GM12878 (cell line): ENCODE measurements at regions not wholly inside any gene's neighbourhood (a gene's known extent, or its start where the extent isn't known, plus 50 kb on each side); places are given as distances from the start of the nearest gene placed in this dataset.

Experiments used
- BHLHE40 ChIP-seq, 2 experiments: fragments of 450-650 bp in 1 of 2; IDR thresholded peaks; 2 replicates each; pipeline ENCODE4 v1.6.1; 2011 to 2017; ENCODE audit warnings: low read depth in 2 of 2, borderline replicate concordance in 1 of 2, improper control_type of control experiment in 1 of 2, low read length in 1 of 2, mild to moderate bottlenecking in 1 of 2
- BMI1 ChIP-seq: fragments of 450-650 bp; IDR thresholded peaks from 2 replicates; pipeline ENCODE4 v1.6.1; 2016; ENCODE audit warnings: mild to moderate bottlenecking, moderate library complexity, borderline replicate concordance
- CBFB ChIP-seq: IDR thresholded peaks from 2 replicates; pipeline ENCODE4 v1.6.1; 2016; ENCODE audit warnings: antibody characterized with exemption, low read depth
- CBX5 ChIP-seq: sonication (generic); IDR thresholded peaks from 2 replicates; pipeline ENCODE4 v1.6.1; 2016; ENCODE audit warnings: low read depth, moderate library complexity, mild to moderate bottlenecking, inconsistent platforms
- CTCF ChIP-seq, 3 experiments: IDR thresholded peaks in 2 of 3; conservative IDR thresholded peaks in 1 of 3; 2 replicates each; pipeline ENCODE4 v1.5.1; 2011; ENCODE audit warnings: low read depth in 3 of 3, low read length in 3 of 3, mild to moderate bottlenecking in 3 of 3, control low read depth in 2 of 3, moderate library complexity in 2 of 3, inconsistent platforms in 1 of 3, mixed read lengths in 1 of 3; ENCODE audit not compliant: control insufficient read depth in 2 of 3, insufficient read depth in 1 of 3; ENCODE audit errors: extremely low read depth in 1 of 3
- DPF2 ChIP-seq: fragments of 450-650 bp; IDR thresholded peaks from 2 replicates; pipeline ENCODE4 v1.6.1; 2017; ENCODE audit warnings: mild to moderate bottlenecking
- EP300 ChIP-seq, 2 experiments: fragments of 150-350 bp in 1 of 2; IDR thresholded peaks; 2 replicates each; pipeline ENCODE4 v1.6.1; 2011 to 2012; ENCODE audit warnings: low read depth in 2 of 2, low read length in 2 of 2, borderline replicate concordance in 1 of 2, improper control_type of control experiment in 1 of 2, inconsistent platforms in 1 of 2; ENCODE audit not compliant: control insufficient read depth in 1 of 2
- GATAD2B ChIP-seq: fragments of 450-650 bp; conservative IDR thresholded peaks from 2 replicates; pipeline ENCODE4 v1.6.1; 2017; ENCODE audit warnings: low read depth, mild to moderate bottlenecking, moderate library complexity
- IKZF1 ChIP-seq: fragments of 450-650 bp; conservative IDR thresholded peaks from 2 replicates; pipeline ENCODE4 v1.6.1; 2017; ENCODE audit warnings: antibody characterized with exemption, mild to moderate bottlenecking
- LARP7 ChIP-seq: fragments of 450-650 bp; IDR thresholded peaks from 2 replicates; pipeline ENCODE4 v1.6.1; 2017; ENCODE audit warnings: mild to moderate bottlenecking
- MEF2B ChIP-seq: fragments of 450-650 bp; IDR thresholded peaks from 2 replicates; pipeline ENCODE4 v1.6.1; 2018; ENCODE audit warnings: mild to moderate bottlenecking, moderate library complexity; ENCODE audit not compliant: partially characterized antibody, poor library complexity, severe bottlenecking
- MLLT1 ChIP-seq: fragments of 450-650 bp; IDR thresholded peaks from 2 replicates; pipeline ENCODE4 v1.6.1; 2016; ENCODE audit warnings: mild to moderate bottlenecking
- MYB ChIP-seq: fragments of 150-350 bp; IDR thresholded peaks from 2 replicates; pipeline ENCODE4 v1.6.1; 2014; ENCODE audit warnings: mild to moderate bottlenecking, low read depth, low read length, borderline replicate concordance
- NFYB ChIP-seq: IDR thresholded peaks from 2 replicates; pipeline ENCODE4 v1.6.1; 2011; ENCODE audit warnings: low read depth, mild to moderate bottlenecking, low read length, improper control_type of control experiment, moderate library complexity; ENCODE audit not compliant: insufficient read depth
- NR2C2 ChIP-seq: IDR thresholded peaks from 2 replicates; pipeline ENCODE4 v1.6.1; 2011; ENCODE audit warnings: borderline replicate concordance, low read depth; ENCODE audit not compliant: control insufficient read depth, insufficient read length
- RAD51 ChIP-seq: fragments of 450-650 bp; IDR thresholded peaks from 2 replicates; pipeline ENCODE4 v1.6.1; 2016; ENCODE audit warnings: moderate library complexity, mild to moderate bottlenecking, inconsistent platforms
- RELB ChIP-seq: fragments of 450-650 bp; IDR thresholded peaks from 2 replicates; pipeline ENCODE4 v1.6.1; 2017; ENCODE audit warnings: low read depth, mild to moderate bottlenecking, moderate library complexity
- RUNX3 ChIP-seq: IDR thresholded peaks from 2 replicates; pipeline ENCODE4 v1.6.1; 2012; ENCODE audit warnings: low read length, inconsistent platforms
- SMAD1 ChIP-seq: fragments of 450-650 bp; IDR thresholded peaks from 2 replicates; pipeline ENCODE4 v1.6.1; 2018; ENCODE audit warnings: mild to moderate bottlenecking, low read depth; ENCODE audit not compliant: partially characterized antibody
- SP1 ChIP-seq: IDR thresholded peaks from one replicate; pipeline ENCODE4 v1.6.1; 2011; ENCODE audit warnings: low read depth, low read length
- SREBF2 ChIP-seq: IDR thresholded peaks from 2 replicates; pipeline ENCODE4 v1.6.1; 2012; ENCODE audit warnings: mild to moderate bottlenecking, low read length
- ZNF24 ChIP-seq: fragments of 450-650 bp; IDR thresholded peaks from 2 replicates; pipeline ENCODE4 v1.6.1; 2017; ENCODE audit warnings: antibody characterized with exemption, mild to moderate bottlenecking
- TF ChIP-seq, protein P1 (sequence below): fragments of 450-650 bp; IDR thresholded peaks from 2 replicates; pipeline ENCODE4 v1.6.1; 2017; ENCODE audit warnings: mild to moderate bottlenecking, low read depth, inconsistent platforms; ENCODE audit not compliant: poor library complexity, severe bottlenecking

- TF ChIP-seq RELB (peak; percentile 78; the same call in 1 of the 2 replicates), DPF2 (peak; percentile 87), SREBF2 (no peak), SMAD1 (peak; percentile 97), RUNX3 (peak; percentile 46; the same call in 1 of the 2 replicates), GATAD2B (peak; percentile 69; the same call in 1 of the 2 replicates), RAD51 (peak; percentile 55), CBX5 (0 out of 2 replicates have a peak, but pooled peaks have one; percentile 39), LARP7 (0 out of 2 replicates have a peak, but pooled peaks have one; percentile 24), MYB (0 out of 2 replicates have a peak, but pooled peaks have one; percentile 29), BHLHE40 (IDR thresholded peaks at IDR 0.05; ENCODE audit: borderline replicate concordance in 1 of 2, low read depth in 2 of 2, low read length in 1 of 2) (peak in 1 of 2 experiments; percentile 6; a peak in 1 of 4 replicates), CTCF (IDR thresholded peaks at IDR 0.05 in 2 of 3, conservative IDR thresholded peaks at IDR 0.05 in 1 of 3; ENCODE audit: control insufficient read depth in 2 of 3, extremely low read depth in 1 of 3, insufficient read depth in 1 of 3, low read depth in 3 of 3, low read length in 3 of 3) (peak; percentile 4 to 40 (median 37); a peak in 3 of 6 replicates), BMI1 (peak; percentile 53; the same call in 1 of the 2 replicates), IKZF1 (peak; percentile 89), MEF2B (peak; percentile 56), NFYB (peak; percentile 73; the same call in 1 of the 2 replicates), NR2C2 (no peak), ZNF24 (no peak), CBFB (no peak), MLLT1 (peak; percentile 64; the same call in 1 of the 2 replicates), EP300 (IDR thresholded peaks at IDR 0.05; ENCODE audit: borderline replicate concordance in 1 of 2, control insufficient read depth in 1 of 2, low read depth in 2 of 2, low read length in 2 of 2) (0 out of 4 replicates have a peak, but pooled peaks have one; percentile 23 to 33), SP1 (no peak)
- TF ChIP-seq, protein P1, sequence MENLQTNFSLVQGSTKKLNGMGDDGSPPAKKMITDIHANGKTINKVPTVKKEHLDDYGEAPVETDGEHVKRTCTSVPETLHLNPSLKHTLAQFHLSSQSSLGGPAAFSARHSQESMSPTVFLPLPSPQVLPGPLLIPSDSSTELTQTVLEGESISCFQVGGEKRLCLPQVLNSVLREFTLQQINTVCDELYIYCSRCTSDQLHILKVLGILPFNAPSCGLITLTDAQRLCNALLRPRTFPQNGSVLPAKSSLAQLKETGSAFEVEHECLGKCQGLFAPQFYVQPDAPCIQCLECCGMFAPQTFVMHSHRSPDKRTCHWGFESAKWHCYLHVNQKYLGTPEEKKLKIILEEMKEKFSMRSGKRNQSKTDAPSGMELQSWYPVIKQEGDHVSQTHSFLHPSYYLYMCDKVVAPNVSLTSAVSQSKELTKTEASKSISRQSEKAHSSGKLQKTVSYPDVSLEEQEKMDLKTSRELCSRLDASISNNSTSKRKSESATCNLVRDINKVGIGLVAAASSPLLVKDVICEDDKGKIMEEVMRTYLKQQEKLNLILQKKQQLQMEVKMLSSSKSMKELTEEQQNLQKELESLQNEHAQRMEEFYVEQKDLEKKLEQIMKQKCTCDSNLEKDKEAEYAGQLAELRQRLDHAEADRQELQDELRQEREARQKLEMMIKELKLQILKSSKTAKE: peak; percentile 86
Measured at GRCh38 chr3:31462050-31462569, 70.6 kb upstream of the STT3B start (continued).
